Glomerular endothelial cell (primary cell): ENCODE measurements at regions not wholly inside any gene's neighbourhood (a gene's known extent, or its start where the extent isn't known, plus 50 kb on each side); places are given as distances from the start of the nearest gene placed in this dataset.

Experiments used
- DNase-seq: peaks from one replicate; pipeline ENCODE4 v3.0.0-alpha.2; 2011; ENCODE audit warnings: low read depth, low spot score; ENCODE audit errors: extremely low read depth

DNA sequence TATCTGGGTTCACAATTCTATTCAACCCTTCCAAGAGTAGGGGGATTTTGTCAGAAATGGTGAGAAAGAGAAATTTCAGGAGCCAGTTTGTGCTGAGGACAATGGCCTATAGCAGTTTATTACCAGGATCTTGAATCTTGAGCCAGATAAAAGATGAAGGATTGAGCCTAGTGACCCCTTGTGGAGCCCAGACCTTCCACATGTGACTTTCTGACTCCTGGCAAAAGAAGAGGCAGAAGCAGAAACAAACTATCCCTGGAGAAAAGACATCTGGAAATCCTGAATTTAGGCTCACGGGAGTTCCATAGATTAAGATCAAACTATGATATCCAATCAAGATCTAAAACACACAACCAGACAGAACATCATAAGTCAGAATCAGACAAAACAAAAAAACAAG lies 60.9 kb upstream of the CHRM2 start:
- no peak for DNase-seq

DNA sequence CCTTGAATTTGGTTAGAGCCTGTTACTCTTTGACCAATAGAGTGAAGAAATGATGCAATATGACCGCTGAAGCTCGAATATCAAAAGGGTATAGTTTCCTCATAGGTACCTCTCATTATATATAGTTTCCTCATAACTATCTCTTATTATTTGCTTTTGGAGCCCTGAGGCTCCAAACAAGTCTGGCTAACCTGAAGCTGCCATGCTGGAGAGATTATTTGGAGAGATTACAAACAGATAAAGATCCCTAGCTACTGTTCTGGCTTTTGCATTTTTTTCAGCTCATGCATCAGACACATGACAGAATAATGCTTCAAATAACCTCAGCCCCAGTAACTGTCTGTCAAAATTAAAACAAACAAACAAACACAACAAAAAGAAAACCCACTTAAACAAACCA lies 65.4 kb upstream of the CHRM2 start:
- no peak for DNase-seq

DNA sequence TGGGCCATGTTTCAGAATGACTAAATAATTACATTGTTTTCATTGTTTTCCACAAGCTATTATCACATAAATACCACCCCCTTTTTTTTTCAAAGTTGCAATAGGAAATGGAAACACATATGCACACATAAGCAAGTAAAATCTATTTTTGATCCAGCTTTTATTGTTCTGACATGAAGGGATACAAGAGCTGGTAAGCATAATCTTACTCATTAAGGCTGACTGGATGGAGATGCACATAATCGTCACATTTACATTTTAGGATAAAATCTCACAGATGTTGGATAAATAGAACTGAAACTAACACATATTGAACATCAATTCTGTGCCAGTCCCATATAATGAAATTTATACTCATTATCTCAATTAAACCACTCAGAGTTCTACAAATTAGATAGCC lies 84.5 kb upstream of the CHRM2 start:
- no peak for DNase-seq

DNA sequence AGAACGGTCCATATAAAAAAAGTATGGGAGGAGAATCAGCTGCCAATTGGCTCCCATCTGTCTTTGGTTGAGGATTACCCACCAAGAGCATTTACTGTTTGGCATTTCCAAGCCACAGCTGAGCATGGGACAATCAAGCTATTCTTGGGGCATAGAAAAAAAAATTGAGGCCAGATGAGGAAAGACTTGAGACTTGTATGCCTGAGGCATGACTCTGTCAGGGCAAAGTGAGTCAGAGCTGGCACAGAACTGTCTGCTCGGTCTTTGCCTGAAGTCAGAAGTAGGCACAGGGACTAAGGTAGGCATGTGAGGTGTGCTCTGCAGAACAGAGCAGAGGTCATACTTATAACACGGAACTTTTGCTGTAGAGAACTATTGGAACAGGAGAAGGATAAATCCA lies 126.5 kb upstream of the CHRM2 start:
- DNase-seq: no peak

DNA sequence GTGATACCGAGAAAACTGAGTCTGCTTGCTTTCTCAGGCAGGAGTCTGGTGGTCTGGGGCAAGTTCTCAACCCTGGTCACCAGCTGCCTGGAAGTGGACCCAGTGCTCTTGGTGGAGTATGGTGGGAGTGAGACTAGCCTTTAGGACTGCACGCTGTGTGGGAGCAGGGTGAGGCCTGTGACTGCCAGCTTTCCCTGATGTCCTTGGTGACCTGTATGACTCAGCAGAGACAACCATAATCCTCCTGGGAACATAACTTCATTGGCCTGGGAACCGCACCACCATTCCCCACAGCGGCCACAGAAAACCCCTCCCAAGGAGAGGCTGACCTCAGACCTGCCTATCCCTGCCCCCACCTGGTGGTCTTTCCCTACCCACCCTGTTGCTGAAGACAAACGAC lies 139.5 kb upstream of the CHRM2 start:
- no peak for DNase-seq

DNA sequence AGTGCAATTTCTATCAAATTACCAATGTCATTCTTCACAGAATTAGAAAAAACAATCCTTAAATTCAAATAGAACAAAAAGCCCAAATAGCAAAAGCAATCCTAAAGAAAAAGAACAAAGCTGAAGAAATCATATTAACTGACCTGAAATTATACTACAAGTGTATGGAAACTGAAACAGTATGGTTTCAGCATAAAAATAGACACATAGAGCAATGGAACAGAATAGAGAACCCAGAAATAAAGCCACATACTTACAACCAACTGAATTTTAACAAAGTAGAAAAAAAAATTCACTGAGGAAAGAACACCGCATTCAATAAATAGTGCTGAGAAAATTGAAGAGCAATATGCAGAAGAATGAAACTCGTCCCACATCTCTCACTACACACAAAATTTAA lies 142.0 kb upstream of the CHRM2 start:
- no peak for DNase-seq

DNA sequence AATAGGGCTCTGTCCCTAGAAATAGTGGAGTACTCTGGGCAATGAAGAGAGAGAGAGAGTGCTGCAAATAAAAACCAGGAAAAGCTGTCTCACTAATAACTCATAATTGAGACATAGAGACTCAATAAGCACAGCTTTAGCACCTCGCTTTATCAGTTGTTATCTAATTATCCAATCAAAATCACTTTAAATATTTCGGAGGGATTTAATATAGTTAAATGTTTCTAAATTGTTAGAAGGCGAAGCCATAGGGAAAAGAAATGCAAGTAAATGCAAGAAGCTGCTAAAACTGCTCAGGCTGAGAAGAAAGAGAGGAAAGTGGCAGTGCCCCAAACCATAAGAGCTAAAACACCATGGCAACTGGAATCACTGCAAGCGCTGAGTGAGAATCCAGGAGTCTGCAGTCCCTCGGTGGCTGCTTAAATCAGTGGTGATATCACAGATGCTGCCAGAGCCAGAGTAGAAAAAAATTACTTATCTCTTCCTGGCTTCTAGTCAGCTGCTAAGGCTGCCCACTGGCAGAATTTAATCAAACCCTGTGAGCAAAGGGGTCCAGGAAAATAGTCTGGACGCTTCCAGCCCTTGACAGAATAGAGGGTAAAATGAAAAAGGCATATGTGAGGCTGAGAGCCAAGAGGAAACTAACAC lies 150.4 kb upstream of the CHRM2 start:
- DNase-seq: no peak

DNA sequence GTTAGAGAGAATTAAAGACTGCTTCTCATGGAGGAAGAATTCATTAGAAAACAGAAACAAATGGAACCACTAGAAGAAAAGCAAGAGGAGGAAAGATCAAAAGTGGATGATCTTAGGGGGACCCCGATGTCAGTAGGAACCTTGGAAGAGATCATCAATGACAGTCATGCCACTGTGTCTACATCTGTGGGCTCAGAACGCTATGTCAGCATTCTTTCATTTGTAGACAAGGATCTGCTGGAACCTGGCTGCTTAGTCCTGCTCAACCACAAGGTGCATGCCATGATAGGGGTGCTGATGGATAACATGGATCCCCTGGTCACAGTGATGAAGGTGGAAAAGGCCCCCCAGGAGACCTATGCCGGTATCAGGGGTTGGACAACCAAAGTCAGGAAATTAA lies 154.4 kb upstream of the CHRM2 start:
- DNase-seq: no peak

DNA sequence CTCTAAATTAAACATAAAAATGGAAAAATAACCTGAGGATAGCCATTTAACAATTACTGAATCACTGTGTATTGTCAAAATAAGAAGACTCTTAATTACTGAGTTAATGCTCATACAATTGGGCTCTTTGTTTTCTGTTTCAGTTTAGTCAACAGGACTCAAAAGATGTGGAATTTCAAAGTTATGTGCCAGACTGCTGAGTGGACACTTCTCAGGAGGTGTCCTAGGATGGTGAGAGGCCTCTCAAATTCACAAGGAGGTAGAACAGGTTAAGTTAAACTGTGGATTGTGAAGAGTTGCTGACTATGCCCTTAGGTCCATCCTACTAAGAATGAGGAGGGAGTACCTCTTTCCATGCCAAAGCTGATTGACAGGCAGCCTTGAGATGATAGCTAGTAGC lies 157.7 kb upstream of the CHRM2 start:
- DNase-seq: no peak

DNA sequence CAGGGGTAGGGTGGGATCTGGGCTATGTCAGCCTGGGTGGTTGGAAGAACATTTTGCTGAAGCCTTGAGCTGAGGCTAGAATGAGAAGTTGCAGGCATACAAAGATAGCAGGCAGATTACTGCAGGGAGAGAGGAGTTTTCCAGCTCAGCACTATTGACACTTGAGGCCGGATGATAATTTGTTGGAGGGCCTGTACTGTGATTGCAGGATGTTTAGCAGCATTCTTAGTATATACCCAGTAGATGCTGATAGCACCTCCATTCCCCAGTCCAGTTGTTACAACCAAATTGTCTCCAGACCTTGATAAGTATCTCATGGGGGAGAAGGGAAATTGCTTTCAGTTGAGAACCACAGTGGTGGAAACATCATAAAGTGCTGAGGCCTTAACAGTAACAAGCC lies 158.6 kb upstream of the CHRM2 start:
- DNase-seq: no peak

DNA sequence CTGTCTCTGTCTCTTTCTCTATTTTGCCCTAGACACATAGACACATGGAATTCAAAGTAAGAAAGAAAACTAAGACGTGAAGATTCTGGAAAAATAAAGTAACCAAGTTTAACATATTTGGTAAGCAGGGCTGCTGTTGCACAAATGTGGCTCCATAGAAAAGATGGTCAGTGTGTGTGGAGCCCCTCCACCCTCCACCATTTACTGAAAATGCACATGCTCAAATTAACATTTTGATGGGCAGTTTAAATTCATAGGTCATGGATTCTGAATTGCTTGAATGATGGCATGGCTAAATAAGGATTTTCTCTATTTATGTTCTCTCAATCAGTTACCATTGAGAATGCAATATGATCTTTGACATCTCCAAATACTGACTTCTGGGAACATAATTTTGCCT lies 165.5 kb upstream of the CHRM2 start:
- no peak for DNase-seq

DNA sequence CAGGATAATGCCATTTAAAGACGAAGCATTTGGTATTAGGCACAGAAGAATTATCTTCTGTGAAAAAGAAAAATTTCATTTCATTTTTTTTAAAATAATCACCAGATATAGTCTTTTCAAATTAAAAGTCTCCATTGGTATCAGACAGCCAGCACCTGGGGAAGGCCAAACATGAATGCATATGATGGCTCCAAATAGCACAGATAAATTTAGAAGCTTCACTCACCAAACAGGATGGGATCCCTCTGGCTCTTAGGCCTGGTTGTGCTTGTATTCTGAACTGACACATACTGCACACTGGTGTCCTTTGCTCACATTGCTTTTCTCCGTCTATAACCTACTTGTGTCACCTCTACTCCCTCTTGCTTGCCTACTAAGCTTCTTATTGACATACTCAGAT lies 169.5 kb upstream of the CHRM2 start:
- no peak for DNase-seq

DNA sequence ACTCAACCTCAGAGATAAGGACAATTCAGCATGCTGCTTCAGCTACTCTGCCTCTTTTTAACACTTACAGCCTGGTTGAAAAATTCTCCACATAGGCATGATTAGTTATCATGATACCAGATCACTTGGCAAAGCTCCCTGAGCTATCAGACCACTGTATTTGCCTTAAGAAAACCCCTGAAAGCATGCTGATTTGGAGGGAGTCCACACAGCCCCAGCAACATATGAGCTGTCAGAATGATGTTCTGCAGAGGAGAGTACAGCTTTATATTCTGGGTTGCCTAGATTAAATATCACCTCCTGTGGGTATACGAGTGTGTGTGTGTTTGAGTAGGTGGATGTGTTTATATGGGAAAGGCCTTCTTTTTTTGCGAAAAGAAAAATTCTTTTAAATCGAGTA lies 170.2 kb upstream of the CHRM2 start:
- no peak for DNase-seq

DNA sequence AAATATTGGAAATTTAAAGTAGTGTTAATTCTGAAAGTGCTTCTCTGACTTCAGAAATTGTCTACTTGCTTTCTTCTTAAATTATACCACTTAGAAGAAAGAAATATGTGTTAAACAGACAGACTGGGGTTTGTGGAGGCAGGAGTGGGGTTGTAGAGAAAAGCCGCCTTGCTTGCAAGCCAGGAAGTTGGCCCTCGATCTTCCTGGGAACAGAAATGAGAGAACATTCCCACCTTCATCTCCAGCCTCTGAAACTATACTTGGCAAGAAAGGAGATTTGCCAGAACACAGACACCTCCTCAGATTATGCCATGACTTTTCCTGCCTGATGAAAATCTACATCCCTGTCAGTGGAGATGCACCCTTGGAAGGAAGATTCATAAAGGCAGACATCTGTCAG lies 171.2 kb upstream of the CHRM2 start:
- DNase-seq: no peak

DNA sequence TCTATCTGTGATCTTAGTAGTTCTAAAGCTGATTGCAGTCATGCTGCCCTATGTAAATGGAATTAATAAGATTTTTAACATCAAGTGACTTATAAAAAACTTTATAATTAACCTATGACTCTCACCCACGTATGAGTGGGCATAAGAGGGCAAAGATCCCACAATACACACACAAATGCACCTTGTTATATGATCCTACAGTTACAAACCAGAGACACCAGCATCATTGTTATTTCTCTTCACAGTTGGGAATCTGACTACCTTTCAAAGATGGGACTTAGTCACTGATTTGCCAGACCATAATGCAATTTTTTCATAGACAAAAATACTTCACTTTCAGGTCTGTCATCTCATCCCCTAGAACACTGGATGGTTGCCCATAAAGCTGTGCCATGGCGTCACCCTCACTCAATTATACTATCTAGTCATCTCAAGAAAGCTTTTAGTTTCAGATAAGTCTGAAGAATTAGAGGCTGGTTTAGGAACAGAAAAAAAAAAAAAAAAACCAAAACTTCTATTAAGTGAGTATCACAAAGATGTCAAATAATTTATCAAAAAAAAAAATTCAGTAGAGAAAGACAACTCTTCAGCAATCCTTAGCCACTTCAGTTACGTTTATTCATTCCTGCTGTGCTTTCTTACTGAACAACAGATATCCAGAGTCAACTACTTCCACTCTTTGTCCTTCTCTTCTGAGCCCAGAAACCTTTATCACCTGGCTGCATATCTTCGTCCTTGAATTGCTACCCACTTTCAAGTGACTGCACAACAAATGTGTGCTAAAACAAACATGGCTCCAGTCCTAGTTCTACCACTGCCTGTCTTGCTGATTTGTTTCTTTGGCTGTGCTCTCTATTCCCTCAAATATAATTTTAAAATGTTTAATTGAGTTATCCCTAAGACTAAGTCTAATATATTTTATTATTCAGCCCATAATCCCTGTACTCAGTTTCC lies 175.0 kb upstream of the CHRM2 start:
- no peak for DNase-seq

DNA sequence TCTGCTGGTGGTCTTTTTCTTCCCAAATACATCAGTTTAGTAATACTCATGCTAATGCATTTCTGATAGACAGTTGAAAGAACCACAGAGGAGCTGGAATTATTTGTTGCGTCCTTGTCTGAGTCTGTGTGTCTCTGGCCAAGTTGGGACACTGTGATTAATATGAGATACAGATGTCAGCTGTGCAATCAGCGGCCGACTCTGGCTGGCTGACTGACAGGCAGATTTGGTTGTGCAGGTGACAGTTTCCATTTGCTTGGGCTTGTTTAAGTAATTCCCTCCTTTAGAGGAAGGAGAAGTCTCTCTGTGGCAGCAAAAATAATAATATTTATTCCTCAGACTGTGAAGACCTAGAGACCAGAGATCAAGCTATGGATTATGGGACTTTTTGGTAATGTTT lies 176.2 kb upstream of the CHRM2 start:
- DNase-seq: no peak

DNA sequence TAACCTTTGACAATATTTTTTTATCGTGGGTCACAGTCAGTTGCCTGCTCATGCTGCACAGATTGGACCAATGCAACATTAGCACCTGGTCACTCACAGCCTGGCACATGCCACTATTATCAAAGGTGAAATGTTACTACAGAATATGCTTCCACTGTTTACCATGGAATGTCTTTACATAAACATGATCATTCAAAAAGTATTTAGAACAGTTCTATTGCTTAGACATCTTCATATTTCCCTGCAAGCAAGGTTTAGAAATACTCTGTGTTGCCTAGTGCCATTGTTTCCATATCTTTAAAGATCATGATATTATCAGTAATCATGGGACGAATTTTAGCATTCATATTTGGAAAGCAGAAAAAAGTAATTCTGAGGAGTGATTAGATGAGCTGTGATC lies 179.9 kb upstream of the CHRM2 start:
- DNase-seq: no peak

DNA sequence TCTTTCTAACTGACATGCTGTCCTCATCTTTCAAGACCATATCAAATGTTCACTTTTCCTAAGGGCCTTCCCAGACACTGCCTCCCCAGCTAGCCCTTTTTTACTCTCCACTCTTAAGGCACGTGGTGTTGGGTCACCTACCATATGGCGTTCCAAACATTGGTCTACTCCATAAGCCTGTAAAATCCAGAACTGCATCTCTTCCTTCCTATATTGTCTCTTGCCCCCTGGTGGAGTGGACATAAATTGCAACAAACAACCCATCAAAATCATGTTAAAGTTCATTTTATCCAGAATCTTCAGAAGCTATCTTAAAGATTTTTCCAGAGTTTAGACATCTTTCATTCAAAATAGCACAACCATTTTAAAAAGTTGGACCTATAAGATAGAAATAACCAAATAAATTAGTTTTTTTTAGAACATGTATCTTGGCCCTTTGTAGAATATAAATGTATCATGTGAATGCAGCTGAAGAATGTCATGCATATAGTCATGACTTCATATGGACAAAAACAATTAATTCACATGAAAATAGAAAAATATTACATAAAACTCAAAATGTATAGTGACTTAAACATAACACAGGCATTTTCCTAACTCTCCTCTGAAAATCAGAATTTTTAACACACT lies 180.6 kb upstream of the CHRM2 start:
- no peak for DNase-seq

DNA sequence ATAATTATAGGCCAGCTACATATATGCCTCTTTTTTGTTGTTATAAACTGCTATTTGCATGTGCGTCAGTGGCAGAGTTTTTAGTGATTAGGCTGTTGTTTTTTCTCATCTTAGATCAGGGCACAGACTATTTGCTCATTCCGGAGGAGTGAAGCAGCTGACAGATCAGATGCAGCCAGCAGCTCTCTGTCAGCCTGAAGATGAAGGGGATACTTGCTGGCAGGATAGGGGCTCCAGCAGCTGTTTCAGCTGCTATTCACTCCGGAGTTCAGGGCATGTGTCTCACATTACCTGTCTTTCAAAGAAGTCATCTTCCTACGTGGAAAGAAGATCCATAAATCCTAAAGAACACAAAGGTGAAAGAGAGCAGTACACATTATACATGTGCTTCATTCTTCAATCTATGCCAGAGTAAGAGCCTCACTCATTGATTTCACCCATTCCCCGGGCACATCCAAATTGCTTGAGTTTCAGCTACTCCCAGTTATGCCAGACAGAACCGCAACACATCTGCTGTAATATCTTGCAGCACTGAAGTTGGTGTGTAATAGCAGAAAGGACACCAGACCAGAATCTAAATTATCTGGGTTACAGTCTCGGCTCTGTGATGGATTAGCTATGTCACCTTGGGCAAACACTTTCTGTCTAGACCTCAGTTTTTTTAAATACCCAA lies 182.8 kb upstream of the CHRM2 start:
- no peak for DNase-seq

DNA sequence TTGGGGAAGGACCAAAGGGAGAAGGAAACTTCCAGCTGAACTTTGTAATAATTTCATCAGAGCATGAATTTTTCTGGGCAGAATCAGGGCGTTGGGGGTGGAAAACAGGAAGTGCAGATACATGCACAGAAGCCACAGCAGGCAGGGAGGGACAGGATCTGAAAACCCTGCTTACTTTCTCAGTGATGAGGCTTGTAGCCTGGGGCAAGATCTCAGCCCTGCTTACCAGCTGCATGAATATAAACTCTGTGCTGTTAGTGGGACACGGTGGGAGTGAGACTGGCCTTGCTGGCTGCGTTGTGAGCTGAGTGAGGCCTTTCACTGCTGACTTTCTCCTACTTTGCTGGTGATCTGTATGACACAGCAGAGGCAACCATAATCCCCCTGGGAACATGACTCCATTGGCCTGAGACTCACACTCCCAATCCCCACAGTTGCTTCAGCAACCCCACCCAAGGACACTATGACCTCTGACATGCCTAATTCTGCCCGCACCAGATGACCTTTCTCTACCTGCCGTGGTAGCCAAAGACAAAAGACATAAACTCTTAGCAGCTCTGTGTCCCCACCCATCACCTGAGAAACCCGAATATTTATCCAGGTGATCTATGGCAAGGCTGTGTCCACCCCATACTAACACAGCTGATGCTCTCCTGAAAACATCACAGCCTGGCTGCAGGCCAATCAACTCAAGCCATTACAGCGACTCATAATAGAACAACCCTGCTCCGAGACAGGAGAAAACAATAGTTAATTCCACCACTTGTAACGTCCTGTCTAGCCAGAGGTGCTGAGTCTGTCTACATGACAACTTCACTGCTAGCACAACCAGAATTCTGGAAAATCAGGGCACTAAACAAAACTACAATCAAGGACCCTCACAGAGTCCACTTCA lies 190.7 kb upstream of the CHRM2 start:
- DNase-seq: no peak
